NCI-H146 (cell line): ENCODE measurements at regions not wholly inside any gene's neighbourhood (a gene's known extent, or its start where the extent isn't known, plus 50 kb on each side); places are given as distances from the start of the nearest gene placed in this dataset.

Source experiments
- DNase-seq: peaks from one replicate; lab custom pipeline; 2025; lab: John Stamatoyannopoulos, UW

DNA sequence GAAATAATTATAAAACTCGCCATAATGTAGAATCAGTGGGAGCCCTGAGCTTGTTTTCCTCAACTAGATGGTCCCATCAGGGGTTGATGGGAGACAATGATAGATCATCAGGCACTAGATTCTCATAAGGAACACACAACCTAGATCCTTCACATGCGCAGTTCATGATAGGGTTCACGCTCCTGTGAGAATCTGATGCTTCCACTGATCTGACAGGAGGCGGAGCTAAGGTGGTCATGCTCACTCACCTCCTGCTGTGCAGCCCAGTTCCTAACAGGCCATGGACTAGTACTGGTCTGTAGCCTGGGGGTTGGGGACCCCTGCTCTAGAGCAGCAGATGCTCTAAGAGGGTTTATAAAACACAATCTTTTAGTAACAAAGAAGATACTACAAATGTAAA lies 183.6 kb downstream of the ANXA2 start:
- DNase-seq: no peak

DNA sequence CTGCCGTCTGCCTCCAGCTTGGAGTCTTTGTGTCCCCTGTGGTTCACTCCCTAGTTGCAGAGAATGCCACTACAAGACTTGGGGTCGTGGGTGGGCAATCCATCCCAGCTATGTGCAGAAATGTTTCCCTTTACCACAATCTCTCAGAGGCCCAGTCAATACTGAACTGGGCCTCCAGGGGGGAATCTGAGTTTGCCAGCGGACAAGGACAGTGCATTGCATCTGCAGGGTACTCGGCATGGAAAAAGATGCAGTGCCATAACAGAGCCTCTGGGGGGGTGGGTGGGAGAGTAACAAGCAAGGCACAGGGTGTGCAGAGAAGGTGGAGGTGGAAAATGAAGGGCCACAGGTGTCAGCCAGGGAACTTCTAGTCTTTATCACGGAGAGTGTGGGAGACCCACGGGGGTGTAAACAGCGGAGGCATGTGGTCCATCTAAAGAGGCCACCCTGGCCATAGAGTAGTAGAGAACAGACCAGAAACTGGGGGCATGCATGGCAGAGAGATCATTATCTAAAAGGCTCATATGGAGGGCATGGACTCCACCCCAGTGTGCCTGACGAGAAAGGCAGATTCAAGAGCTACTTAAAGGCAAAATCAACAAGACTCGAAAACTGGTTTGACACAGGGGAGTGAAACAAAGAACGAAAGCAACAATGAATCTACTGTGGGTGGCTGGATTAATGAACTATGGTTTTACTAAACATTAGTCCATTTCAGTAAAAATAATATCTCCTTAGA lies 182.4 kb downstream of the ANXA2 start:
- no peak for DNase-seq

DNA sequence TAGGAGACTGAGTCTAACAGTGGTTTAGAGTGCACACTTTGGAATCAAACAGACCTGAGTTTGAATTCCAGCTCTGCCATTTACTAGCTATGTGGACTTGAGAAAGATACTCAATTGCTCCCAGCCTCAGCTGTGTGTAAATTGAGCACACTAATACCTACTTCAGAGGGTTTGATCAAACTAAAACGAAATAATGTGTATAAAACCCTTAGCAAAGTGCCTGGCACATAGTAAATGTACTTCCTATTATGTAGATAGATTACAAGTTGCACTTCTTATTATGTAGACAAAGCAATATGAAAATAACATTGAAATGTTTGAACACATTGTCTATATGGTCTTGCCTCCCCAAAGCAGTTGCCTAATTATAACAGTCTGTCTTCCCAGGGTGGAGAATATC lies 180.6 kb downstream of the ANXA2 start:
- DNase-seq: no peak

DNA sequence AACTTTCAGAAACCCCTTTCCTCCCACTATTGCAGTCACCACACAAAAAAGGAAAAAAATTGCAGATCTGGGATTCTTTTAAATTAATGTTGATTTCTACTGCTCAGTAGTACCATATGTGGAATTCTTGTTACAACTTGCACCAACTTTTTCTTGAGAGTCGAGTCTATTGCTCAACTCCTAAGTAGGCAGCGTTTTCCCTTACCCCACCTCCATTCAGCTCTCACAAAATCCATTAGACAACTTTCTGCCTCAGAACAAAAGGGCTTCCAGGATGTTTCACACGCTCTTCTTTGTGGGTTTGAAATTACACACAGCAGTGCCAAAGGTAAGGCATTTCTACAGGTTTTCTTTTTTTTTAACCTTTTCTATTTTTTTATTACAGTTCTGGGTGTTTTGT lies 179.5 kb downstream of the ANXA2 start:
- DNase-seq: no peak

DNA sequence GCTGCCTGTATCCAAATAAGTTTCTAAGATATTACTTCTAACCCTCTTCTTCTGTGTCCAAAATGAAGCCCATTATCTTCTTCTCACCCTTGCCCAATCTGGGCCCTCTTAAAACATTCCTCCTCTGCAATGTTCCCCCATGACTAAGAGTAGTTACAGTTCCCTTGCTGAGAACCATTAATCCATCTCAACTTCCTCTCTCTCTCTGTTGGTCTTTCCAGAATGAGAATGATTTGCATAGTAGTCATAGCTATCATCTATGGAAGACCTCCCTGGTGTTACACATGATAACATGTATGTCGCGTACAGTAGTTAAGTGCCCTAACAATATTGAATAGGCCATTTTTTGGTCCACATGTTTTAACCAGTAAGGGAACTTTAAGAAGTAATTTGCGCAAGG lies 177.9 kb downstream of the ANXA2 start:
- DNase-seq: no peak

DNA sequence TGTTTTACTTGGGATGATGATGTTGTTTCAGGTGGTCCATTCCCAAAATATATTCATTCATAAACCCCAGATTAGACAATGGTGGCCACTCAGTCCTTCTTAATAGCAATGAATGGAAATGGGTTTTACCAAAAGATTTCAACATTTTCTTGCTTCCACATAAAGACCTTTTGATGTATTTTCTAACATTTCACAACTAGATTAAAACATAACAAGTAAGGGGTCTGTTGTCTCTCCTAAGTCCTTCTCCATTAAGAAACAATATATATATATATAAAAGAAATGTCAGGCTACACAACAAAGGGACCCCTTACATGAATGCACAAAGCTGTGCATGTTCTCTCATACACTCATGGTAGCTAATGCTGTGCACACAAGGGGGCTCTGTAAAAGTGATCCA lies 176.4 kb downstream of the ANXA2 start:
- no peak for DNase-seq

DNA sequence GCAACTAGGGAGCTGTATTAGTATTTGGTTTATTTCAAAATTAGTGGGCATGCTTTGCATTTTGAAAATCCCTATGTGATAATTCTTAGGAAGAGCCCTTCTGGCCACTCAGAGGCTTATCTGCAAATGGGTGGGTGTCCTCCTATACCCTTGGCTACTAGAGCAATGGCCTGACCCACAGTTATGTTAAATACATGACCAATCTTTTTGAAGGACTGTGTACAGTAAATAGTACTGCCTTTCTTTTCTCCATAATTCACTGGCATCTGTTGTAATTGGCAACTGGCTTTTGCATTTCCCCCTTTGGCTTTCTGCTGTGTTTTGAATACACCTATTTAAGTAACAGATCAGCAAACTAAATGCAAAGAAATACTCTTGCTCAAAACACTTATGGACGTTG lies 175.4 kb downstream of the ANXA2 start:
- DNase-seq: peak; percentile 29

DNA sequence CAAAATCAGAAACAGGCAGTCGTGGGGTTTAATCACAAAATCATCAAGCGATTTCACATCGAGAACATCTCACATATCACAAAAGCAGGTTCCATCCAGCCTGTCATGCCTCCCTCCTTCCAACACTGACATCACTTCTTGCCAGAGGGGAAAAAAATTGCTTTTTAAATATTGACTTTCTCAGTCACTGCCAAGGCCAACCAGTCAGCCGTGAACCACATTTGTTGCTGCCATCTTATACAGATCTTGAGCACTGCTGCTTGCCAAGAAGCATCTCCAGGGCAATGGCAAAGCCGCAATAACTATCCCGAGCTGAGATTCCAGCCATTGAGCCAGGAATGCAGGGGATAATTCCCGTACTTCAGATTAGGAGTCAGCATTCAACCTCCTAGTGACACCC lies 174.6 kb downstream of the ANXA2 start:
- DNase-seq: peak; percentile 65

DNA sequence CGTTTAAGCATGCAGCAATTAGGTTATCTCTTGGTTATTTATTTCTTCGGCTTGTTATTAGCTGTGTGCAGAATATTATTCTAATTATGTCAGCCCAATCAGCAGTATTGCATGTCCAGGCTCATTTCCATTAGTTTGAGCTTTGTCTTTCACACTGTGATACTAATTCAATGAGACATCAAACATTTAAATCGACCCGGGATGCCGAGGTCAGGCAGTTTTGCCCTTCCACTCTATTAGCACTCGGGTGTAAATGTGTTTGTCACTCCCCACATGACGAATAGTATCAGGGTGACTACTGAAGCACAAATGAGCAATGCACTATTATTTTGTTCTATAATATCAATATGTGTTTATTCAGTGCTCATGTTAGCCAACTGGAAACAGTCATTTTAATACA lies 170.9 kb downstream of the ANXA2 start:
- no peak for DNase-seq

DNA sequence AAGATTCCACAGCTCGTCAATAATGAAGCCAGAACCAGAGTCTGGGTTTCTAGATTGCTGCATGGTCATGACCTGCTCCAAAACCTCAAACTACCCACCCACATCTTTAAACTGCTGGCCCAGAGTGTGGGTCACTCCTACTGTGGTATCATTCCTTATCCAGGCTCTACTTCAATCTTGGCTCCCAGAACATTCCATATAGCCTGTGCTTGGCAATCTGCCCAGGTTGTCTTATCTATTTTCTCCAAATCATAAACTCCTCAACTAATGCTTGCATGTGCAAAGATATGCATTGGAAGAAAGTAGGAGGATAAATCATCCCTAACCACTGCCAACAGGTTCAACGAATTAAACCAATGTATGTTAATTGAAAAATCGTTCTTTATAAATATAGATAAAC lies 169.7 kb downstream of the ANXA2 start:
- DNase-seq: no peak

DNA sequence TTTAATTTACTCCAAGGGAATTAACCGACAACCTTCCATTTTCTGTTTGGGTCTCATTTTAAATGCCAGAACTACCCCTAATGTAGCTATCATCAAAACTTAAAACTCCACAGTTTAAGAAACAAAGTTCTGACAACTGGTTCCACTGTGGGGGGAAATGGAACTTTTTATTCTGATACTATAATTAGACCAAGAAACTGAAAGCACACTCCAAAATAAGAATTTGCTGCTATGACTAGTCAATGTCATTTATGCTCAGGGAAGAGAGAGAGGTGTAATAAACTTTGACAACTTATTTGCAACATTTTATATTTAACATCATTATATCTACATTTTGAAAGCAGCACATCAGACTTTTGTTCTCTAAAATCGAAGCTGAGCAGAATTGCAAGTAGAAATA lies 169.2 kb downstream of the ANXA2 start:
- DNase-seq: no peak

DNA sequence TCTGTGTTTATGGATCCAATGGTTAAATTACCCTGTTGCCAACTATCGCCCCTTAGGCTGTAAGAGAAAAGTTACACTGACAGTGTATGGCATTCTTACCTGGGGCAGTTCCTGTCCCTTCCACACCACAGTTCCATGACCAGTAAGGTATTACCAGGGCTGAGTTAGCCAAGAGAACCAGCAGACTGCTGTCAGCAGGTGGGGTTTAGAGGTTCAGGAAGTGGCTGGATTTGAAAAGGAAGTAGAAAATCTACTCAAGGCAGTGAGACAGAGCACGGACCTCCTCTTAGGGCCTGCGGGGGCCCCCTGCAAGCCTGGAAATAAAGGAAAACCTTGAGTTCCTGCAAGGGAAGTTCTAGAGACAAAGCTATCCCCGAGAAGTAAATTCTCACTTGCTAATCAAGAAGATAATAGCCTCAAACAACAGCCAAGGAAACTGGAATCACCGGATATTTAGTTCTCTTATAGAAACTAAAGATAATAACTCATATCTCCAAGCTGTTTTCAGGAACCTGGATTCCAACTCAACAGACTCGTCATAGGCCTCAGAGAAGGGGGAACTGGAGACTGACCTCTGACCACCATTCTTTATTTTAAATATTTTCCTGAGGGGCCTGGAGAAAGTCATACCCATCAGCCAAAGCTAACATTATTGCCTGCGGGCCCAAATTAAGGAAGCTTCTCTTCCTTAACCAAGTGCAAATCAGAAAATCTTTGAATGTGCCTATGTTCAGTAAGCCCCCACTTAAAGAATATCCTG lies 161.7 kb downstream of the ANXA2 start:
- no peak for DNase-seq

DNA sequence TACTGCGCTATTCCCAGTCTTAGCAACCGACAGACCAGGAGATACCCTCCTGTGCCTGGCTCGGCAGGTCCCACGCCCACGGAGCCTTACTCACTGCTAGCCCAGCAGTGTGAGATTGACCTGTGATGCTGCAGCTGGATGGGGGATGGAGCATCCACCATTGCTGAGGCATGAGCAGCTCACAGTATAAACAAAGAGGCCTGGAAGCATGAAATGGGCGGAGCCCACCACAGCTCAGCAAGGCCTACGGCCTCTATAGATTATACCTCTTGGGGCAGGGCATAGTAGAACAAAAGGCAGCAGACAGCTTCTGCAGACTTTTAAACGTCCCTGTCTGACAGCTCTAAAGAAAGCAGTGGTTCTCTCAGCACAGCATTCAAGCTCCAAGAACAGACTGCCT lies 160.3 kb downstream of the ANXA2 start:
- peak; percentile 49 for DNase-seq

DNA sequence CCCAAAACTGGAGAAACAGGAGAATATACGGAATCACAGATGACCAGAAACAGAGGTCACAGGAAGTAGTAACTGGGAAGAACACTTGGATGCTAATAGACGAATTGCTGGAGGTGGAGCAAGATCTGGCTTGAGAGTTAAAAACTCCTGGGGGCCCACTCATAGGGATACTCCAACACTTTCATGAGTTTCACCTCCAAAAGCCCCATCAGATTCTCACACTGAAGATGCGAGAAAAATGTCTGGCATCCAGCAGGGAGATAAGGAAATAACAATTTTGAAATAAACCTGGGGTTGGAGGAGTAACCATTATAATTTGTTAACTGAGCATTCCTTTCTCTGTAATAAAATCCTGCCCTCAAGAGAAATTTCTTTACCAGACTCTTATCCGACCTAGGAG lies 154.0 kb downstream of the ANXA2 start:
- DNase-seq: no peak

DNA sequence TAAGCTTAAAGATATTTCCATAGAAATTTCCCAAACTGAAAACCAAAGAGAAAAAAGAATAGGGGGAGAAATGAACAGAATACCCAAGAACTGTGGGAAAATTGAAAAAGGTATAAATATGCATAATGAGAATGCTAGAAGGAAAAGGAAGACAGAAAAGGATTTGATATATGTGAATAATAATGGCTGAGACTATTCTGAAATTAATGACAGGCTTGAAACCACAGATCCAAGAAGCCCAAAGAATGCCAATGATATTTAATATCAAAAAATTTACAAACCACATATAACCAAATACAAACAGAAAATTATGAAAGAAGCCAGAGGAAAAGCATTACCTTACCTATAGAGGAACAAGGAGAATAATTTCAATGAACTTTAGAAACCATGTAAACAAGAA lies 153.0 kb downstream of the ANXA2 start:
- DNase-seq: no peak

DNA sequence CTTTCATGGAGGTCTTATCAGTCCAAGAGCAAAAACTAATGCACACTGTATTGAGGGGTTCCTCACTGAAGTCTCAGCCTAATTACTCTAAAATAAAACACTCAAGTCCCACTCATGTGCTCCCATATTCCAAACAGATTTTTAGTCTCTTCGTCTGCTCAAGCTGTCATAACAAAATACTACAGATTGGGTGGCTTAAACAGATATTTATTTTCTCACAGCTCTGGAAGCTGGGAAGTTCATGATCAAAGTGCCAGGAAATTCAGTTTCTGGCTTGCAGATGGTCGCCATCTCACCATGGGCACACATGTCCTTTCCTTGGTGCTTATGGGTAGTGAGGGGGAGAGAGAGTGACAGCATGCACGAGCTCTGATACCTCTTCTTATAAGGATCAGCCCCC lies 147.5 kb downstream of the ANXA2 start:
- no peak for DNase-seq

DNA sequence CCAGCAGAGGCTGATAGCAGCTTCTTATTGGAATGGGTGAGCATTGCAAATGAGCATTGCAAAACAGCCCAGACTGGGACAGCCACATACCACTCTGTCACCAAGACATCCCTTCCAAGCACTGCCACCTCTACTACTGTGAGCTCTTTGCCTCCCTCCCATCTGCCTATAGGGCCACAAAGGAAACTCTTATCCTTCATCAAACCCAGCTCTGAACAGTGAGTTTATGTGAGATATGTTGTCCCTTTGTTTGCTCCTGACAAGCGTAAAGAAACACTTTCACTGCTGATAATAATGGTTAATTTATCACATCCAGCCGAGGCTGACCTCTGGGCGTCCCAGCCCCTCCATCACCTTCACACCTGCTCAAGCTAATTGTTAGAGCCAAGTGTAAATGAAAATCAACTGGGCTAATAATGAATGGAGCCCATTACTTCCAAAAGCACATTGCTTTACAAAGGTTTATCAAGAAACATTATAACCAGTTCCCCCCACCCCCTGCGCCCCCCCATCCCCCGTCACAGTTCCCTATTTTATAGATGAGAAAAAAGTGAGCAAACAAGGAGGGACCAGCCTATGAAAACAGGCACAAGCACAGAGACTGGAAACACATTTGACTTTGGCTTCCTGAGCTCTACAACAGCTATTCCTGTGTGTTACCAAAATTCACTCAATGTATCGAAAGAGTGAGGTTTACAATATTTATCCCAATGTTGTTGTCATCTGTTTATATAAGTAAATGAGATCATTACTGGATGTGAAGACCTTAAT lies 146.3 kb downstream of the ANXA2 start:
- DNase-seq: peak; percentile 91

DNA sequence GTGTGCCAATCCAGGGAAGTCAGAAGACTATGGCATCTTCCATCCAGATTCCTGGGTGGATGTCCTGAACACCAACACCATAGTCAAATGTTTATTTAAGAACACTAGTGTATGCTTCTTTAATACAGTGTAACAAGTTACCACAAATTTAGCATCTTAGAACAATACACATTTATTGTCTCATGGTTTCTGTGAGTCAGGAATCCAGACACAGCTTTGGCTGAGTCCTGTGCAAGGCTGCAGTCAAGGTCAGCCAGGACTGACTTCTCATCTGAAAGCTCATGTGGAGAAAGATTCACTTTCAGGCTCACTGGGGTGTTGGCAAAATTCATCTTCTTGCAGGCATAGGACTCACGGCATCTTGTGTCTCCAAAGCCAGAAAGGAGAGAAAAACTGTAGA lies 143.4 kb downstream of the ANXA2 start:
- no peak for DNase-seq

DNA sequence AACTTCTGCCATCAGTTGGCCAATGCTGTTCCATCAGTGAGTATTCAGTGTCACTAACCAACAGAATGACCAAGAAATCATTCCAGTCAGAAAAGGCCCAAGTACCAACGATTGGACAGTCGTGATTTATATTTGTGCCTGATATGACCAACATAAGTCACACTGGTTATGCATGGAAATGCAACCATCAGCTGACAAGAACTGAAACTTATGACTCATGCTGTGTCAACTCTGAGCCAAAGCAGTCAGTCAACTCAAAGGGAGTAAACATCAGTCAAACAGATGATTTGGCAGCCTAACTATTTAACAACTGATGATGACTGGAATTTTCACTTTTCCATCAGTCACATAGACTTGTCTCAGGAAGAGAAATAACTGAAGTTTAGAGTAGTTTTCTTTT lies 142.4 kb downstream of the ANXA2 start:
- no peak for DNase-seq

DNA sequence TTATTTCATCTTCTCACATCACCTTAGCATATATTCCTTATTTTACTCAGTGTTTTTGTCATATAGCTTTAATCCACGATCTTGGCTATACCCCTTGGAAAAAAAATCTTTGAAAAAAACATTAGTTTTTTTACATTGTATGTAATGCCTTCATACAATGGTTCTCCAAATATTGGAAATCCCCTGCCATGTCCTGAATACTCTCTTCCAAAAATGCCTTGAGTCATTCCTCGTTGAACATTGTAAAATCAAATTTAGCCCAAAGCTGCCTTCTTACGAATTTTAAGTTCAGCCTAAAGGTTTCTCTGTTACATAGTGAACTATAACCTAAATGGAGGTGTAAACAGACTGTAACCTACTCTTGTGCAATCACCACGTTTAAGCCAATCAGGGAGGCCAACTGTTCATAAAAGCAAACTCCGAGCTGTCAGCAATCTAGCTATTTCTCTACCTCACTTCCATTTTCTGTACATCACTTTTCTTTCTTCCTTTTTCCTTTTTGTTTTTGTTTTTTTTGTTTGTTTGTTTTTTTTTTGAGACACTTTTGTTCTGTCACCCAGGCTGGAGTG lies 140.1 kb downstream of the ANXA2 start:
- DNase-seq: no peak

DNA sequence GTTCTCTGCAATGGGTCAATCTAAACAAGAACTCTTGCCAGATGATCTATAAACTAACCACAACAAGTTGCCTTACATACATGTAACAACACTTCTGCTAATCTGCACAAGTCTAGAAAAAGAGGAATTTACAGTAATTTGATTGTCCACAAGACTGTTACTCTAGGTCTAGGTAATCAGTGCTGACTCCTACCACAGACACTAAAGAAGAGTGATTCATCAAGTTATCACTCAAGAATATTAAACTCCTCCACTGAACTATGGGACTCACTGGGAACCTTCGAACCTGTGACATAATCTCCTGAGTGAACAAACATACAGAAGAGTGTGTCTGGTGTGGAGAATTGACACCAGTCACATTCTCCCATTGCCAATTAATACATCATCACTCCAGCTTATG lies 138.3 kb downstream of the ANXA2 start:
- no peak for DNase-seq

DNA sequence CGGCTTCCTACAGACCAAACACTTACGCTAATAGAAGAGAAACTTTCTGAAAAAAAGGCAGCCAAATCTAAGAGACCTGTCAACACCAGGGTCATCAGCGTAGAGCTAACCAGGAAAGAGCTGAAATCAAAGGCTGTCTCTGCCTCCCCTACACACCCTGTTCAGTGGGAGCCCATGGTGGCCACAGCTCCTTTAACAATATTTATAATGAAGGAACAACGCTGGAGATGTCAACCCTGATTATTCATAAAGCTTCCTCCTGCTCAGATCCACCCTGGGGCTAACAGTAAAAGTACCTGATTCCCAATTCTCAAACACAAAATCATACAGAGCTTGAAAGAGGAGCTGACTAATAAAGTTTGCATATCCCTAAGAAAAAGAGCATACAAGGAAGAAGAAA lies 133.7 kb downstream of the ANXA2 start:
- no peak for DNase-seq

DNA sequence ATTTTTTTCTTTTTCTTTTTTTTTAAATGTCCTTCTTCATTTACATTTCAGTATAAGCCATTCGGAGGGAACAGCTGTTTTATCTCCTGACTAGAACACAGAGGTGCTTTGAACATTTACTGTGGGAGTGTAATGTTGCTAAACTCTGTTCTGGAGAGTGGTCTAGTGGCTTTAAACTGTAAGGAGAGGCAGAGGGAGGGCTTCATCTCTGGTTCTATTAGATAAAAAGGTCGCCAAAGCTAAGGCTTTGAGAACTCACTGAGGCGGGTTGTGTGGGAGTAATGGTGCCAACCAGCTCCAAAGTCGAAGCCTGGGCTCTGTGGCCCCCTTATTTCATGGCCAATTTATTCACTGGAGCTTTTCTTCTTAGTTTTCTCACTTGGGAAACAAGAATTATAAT lies 133.2 kb downstream of the ANXA2 start:
- DNase-seq: no peak
